GM12878 (cell line): ENCODE measurements at regions not wholly inside any gene's neighbourhood (a gene's known extent, or its start where the extent isn't known, plus 50 kb on each side); places are given as distances from the start of the nearest gene placed in this dataset.

Experiments used
- ATAC-seq: fragments of 200-7000 bp; cut with Tn5 transposase; 3 replicates; pipeline ENCODE4 v1.9.1; 2020; ENCODE audit warnings: mild to moderate bottlenecking, moderate library complexity
- BruUV-seq: library from RNA; stranded (reverse); fragments of 400-500 nt; replicated peaks from 2 replicates; lab custom pipeline; 2021; lab: Mats Ljungman, UMichigan
- CTCF ChIA-PET: fragments of 300-600 bp; sonication (Branson Sonifier 250); formaldehyde crosslinking; extraction: SDS; loops from one replicate; lab custom pipeline; 2021; ENCODE audit warnings: inconsistent platforms; lab: Yijun Ruan, JAX
- POLR2A ChIA-PET: fragments of 350-600 bp; formaldehyde crosslinking; extraction: SDS; loops from one replicate; lab custom pipeline; 2021; ENCODE audit warnings: inconsistent platforms; lab: Charles Lee
- RAD21 ChIA-PET: fragments of 300-600 bp; sonication (Branson Sonifier 250); formaldehyde crosslinking; loops from one replicate; lab custom pipeline; 2023; ENCODE audit warnings: antibody characterized with exemption; ENCODE audit not compliant: unreplicated experiment; lab: Charles Lee
- SMC1A ChIA-PET: fragments of 300-600 bp; sonication (Branson Sonifier 250); formaldehyde crosslinking; loops from one replicate; lab custom pipeline; 2023; ENCODE audit not compliant: unreplicated experiment, uncharacterized antibody; lab: Charles Lee
- DNase-seq: peaks from one replicate; pipeline ENCODE4 v3.0.0-alpha.2; 2011; ENCODE audit warnings: low read depth, low spot score
- FAIRE-seq: peaks from 3 replicates; lab custom pipeline; 2011; peaks lifted over from hg19 to GRCh38; lab: Jason Lieb, UNC
- H2AFZ ChIP-seq: 2 replicates; pipeline ENCODE4 v1.6.0; 2011; ENCODE audit warnings: low read depth, low read length, control low read depth; ENCODE audit not compliant: control insufficient read depth
- H3K27ac ChIP-seq: 2 replicates; pipeline ENCODE4 v1.5.1; 2011; ENCODE audit warnings: control low read depth; ENCODE audit not compliant: control insufficient read depth, insufficient read depth
- H3K27me3 ChIP-seq, 2 experiments: replicated peaks in 1 of 2; 2 replicates each; pipeline versions ENCODE4 v1.6.0 to v1.6.1; 2011; ENCODE audit warnings: low read length in 1 of 2; ENCODE audit not compliant: control insufficient read depth in 2 of 2, insufficient read depth in 2 of 2
- H3K36me3 ChIP-seq, 2 experiments: 2 replicates each; pipeline ENCODE4 v1.5.1; 2011; ENCODE audit warnings: low read length in 1 of 2; ENCODE audit not compliant: control insufficient read depth in 2 of 2, insufficient read depth in 2 of 2
- H3K4me1 ChIP-seq: 2 replicates; pipeline ENCODE4 v1.6.1; 2011; ENCODE audit warnings: mild to moderate bottlenecking, low read length, moderate library complexity, mixed read lengths; ENCODE audit not compliant: control insufficient read depth, insufficient read depth
- H3K4me2 ChIP-seq: 2 replicates; pipeline ENCODE4 v1.6.0; 2011; ENCODE audit warnings: control low read depth; ENCODE audit not compliant: control insufficient read depth, insufficient read depth
- H3K4me3 ChIP-seq: fragments of 200-600 bp; sonication (generic); 2 replicates; pipeline ENCODE4 v1.5.1; 2016
- H3K79me2 ChIP-seq: 2 replicates; pipeline ENCODE4 v1.6.0; 2011; ENCODE audit warnings: low read length; ENCODE audit not compliant: control insufficient read depth, insufficient read depth
- H3K9ac ChIP-seq: 2 replicates; pipeline ENCODE4 v1.8.0; 2011; ENCODE audit warnings: low read length, control low read depth, mixed read lengths; ENCODE audit not compliant: control insufficient read depth, insufficient read depth
- H3K9me3 ChIP-seq: replicated peaks from 3 replicates; pipeline ENCODE4 v1.5.1; 2011; ENCODE audit warnings: mild to moderate bottlenecking, low read length; ENCODE audit not compliant: control insufficient read depth, insufficient read depth
- H4K20me1 ChIP-seq: 2 replicates; pipeline ENCODE4 v1.6.0; 2011; ENCODE audit not compliant: control insufficient read depth, insufficient read depth
- E4F1 ChIP-seq: fragments of 450-650 bp; IDR thresholded peaks from 2 replicates; pipeline ENCODE4 v1.6.1; 2018; ENCODE audit warnings: borderline replicate concordance, mild to moderate bottlenecking; ENCODE audit not compliant: partially characterized antibody
- EED ChIP-seq: sonication (generic); IDR thresholded peaks from 2 replicates; pipeline ENCODE4 v1.6.1; 2016; ENCODE audit warnings: antibody characterized with exemption, low read depth
- HCFC1 ChIP-seq: fragments of 150-350 bp; IDR thresholded peaks from 2 replicates; pipeline ENCODE4 v1.6.1; 2014; ENCODE audit warnings: low read length
- JUND ChIP-seq: IDR thresholded peaks from 2 replicates; pipeline ENCODE4 v1.6.1; 2012; ENCODE audit warnings: low read depth, mild to moderate bottlenecking, low read length, improper control_type of control experiment, moderate library complexity
- NFYA ChIP-seq: IDR thresholded peaks from 2 replicates; pipeline ENCODE4 v1.6.1; 2011; ENCODE audit warnings: low read depth, mild to moderate bottlenecking, low read length, improper control_type of control experiment, borderline replicate concordance
- RELA ChIP-seq: fragments of 450-650 bp; IDR thresholded peaks from 2 replicates; pipeline ENCODE4 v1.8.0; 2014; ENCODE audit warnings: borderline replicate concordance; ENCODE audit not compliant: partially characterized antibody
- SMAD5 ChIP-seq: IDR thresholded peaks from 2 replicates; pipeline ENCODE4 v1.6.1; 2016; ENCODE audit warnings: antibody characterized with exemption, low read depth
- SREBF1 ChIP-seq: IDR thresholded peaks from 2 replicates; pipeline ENCODE4 v1.6.1; 2012; ENCODE audit warnings: mild to moderate bottlenecking, low read length
- SREBF2 ChIP-seq: IDR thresholded peaks from 2 replicates; pipeline ENCODE4 v1.6.1; 2012; ENCODE audit warnings: mild to moderate bottlenecking, low read length
- SUZ12 ChIP-seq: fragments of 200-600 bp; sonication (generic); IDR thresholded peaks from one replicate; pipeline ENCODE4 v1.6.1; 2018; ENCODE audit warnings: antibody characterized with exemption, mild to moderate bottlenecking; ENCODE audit not compliant: unreplicated experiment
- ZBED1 ChIP-seq: IDR thresholded peaks from 2 replicates; pipeline ENCODE4 v1.6.1; 2016; ENCODE audit warnings: borderline replicate concordance
- ZBTB4 ChIP-seq: fragments of 450-650 bp; formaldehyde crosslinking; IDR thresholded peaks from 2 replicates; pipeline ENCODE4 v1.4.0; 2022; ENCODE audit warnings: mild to moderate bottlenecking, moderate library complexity
- ZNF207 ChIP-seq: fragments of 450-650 bp; IDR thresholded peaks from 2 replicates; pipeline ENCODE4 v1.6.1; 2014; ENCODE audit warnings: antibody characterized with exemption, mild to moderate bottlenecking, borderline replicate concordance
- WGBS: methylation state at CpG from one replicate; pipeline ENCODE4 v1.1.6; 2016; ENCODE audit warnings: low lambda C conversion rate; ENCODE audit not compliant: insufficient replicate concordance, insufficient coverage; ENCODE audit errors: missing lambda C conversion rate; 5-methylcytosine and 5-hydroxymethylcytosine counted together
- in situ Hi-C: fragments of 300-500 bp; cut with MboI; formaldehyde crosslinking; loops from 9 replicates; pipeline ENCODE4 v1.14.3; 2018; ENCODE audit warnings: mixed read lengths
- intact Hi-C: fragments of 100-400 bp; cut with micrococcal nuclease; formaldehyde crosslinking; loops from one replicate; pipeline ENCODE4 v1.14.2; 2022; ENCODE audit not compliant: unreplicated experiment
- TF ChIP-seq, protein P1 (sequence below): fragments of 450-650 bp; IDR thresholded peaks from 2 replicates; pipeline ENCODE4 v1.6.1; 2016; ENCODE audit warnings: mild to moderate bottlenecking
- TF ChIP-seq, protein P2 (sequence below): fragments of 150-350 bp; IDR thresholded peaks from 2 replicates; pipeline ENCODE4 v1.6.1; 2016; ENCODE audit warnings: low read depth, low read length

GRCh38 chr6:28695715-28696114 lies 170.0 kb downstream of the GPX5 start:
- Histone ChIP-seq H3K36me3 (no peaks in the 10 kb centered on the region), H3K9ac (no peak overlapping the region), H3K9me3 (no peaks in the 10 kb centered on the region; the same call in 2 of the 3 replicates), H3K79me2 (no peaks in the 10 kb centered on the region), H3K27me3 (peaks cover 5 to 18% of the 10 kb centered on the region in 2 experiments), H2AFZ (no peak overlapping the region), H3K4me1 (no peaks in the 10 kb centered on the region), H4K20me1 (no peaks in the 10 kb centered on the region), H3K27ac (no peak overlapping the region), H3K4me3 (no peak overlapping the region), H3K4me2 (no peak overlapping the region)
- POLR2A ChIA-PET = no interaction called here
- no TSS peak for BruUV-seq
- ATAC-seq (no peak), FAIRE-seq (no peak), DNase-seq (no peak)
- in situ Hi-C loops (loop anchor here (10.0 kb wide), 1 partner anchor 899 kb away; no protein-coding TSS in a partner anchor), intact Hi-C loops (no loop called here)
- 68% methylated on average over 11 of the region's 11 CpGs for WGBS
- RAD21 ChIA-PET = no interaction called here
- SMC1A ChIA-PET = no interaction called here
- CTCF ChIA-PET = no interaction called here
- TF ChIP-seq ZBED1 = no peak
- TF ChIP-seq JUND = no peak
- TF ChIP-seq HCFC1 = no peak
- no peak for TF ChIP-seq ZNF207
- no peak for TF ChIP-seq RELA
- no peak for TF ChIP-seq SUZ12
- TF ChIP-seq SREBF1 = no peak
- TF ChIP-seq EED = no peak
- TF ChIP-seq E4F1 = no peak
- TF ChIP-seq, protein P1, sequence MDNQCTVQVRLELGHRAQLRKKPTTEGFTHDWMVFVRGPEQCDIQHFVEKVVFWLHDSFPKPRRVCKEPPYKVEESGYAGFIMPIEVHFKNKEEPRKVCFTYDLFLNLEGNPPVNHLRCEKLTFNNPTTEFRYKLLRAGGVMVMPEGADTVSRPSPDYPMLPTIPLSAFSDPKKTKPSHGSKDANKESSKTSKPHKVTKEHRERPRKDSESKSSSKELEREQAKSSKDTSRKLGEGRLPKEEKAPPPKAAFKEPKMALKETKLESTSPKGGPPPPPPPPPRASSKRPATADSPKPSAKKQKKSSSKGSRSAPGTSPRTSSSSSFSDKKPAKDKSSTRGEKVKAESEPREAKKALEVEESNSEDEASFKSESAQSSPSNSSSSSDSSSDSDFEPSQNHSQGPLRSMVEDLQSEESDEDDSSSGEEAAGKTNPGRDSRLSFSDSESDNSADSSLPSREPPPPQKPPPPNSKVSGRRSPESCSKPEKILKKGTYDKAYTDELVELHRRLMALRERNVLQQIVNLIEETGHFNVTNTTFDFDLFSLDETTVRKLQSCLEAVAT = no peak
- no peak for TF ChIP-seq SMAD5
- TF ChIP-seq NFYA = no peak
- TF ChIP-seq, protein P2, sequence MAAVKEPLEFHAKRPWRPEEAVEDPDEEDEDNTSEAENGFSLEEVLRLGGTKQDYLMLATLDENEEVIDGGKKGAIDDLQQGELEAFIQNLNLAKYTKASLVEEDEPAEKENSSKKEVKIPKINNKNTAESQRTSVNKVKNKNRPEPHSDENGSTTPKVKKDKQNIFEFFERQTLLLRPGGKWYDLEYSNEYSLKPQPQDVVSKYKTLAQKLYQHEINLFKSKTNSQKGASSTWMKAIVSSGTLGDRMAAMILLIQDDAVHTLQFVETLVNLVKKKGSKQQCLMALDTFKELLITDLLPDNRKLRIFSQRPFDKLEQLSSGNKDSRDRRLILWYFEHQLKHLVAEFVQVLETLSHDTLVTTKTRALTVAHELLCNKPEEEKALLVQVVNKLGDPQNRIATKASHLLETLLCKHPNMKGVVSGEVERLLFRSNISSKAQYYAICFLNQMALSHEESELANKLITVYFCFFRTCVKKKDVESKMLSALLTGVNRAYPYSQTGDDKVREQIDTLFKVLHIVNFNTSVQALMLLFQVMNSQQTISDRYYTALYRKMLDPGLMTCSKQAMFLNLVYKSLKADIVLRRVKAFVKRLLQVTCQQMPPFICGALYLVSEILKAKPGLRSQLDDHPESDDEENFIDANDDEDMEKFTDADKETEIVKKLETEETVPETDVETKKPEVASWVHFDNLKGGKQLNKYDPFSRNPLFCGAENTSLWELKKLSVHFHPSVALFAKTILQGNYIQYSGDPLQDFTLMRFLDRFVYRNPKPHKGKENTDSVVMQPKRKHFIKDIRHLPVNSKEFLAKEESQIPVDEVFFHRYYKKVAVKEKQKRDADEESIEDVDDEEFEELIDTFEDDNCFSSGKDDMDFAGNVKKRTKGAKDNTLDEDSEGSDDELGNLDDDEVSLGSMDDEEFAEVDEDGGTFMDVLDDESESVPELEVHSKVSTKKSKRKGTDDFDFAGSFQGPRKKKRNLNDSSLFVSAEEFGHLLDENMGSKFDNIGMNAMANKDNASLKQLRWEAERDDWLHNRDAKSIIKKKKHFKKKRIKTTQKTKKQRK = no peak
- TF ChIP-seq ZBTB4 (CRISPR knock-in tag) = no peak
- no peak for TF ChIP-seq SREBF2
